Lung (tissue), 11 donors: ENCODE measurements at regions not wholly inside any gene's neighbourhood (a gene's known extent, or its start where the extent isn't known, plus 50 kb on each side); places are given as distances from the start of the nearest gene placed in this dataset.
A peak's percentile ranks its signal among the peaks of the same experiment; 100 is the strongest.

Source experiments
- ATAC-seq: fragments of 200-7000 bp; cut with Tn5 transposase; one replicate; pipeline ENCODE4 v1.9.1; 2020; ENCODE audit warnings: moderate number of reproducible peaks; ENCODE audit not compliant: insufficient read depth, low FRiP score
- DNase-seq, 3 donors: peaks; one replicate each; pipeline ENCODE4 v3.0.0-alpha.2; 2013 to 2017
- H3K27ac ChIP-seq, 2 donors: one replicate each; pipeline ENCODE4 v1.5.1; 2013; ENCODE audit warnings: mild to moderate bottlenecking in 2 of 2, moderate library complexity in 2 of 2, control low read depth in 1 of 2, inconsistent platforms in 1 of 2, low read depth in 1 of 2, low read length in 1 of 2
- H3K27me3 ChIP-seq, 3 donors: one replicate each; pipeline ENCODE4 v1.5.1; 2013; ENCODE audit warnings: low read length in 2 of 3; ENCODE audit not compliant: control insufficient read depth in 3 of 3, insufficient read depth in 3 of 3
- H3K36me3 ChIP-seq, 4 donors: one replicate each; pipeline ENCODE4 v1.5.1; 2013; ENCODE audit warnings: low read length in 4 of 4, mild to moderate bottlenecking in 1 of 4, moderate library complexity in 1 of 4; ENCODE audit not compliant: control insufficient read depth in 4 of 4, insufficient read depth in 4 of 4
- H3K4me1 ChIP-seq, 5 donors: one replicate each; pipeline ENCODE4 v1.5.1; 2013; ENCODE audit warnings: low read length in 5 of 5, mild to moderate bottlenecking in 2 of 5, moderate library complexity in 1 of 5; ENCODE audit not compliant: control insufficient read depth in 5 of 5, insufficient read depth in 5 of 5
- H3K4me3 ChIP-seq: one replicate; pipeline ENCODE4 v1.5.1; 2013; ENCODE audit warnings: mild to moderate bottlenecking, control low read depth, moderate library complexity
- H3K9ac ChIP-seq, 2 donors: one replicate each; pipeline ENCODE4 v1.5.1; 2013; ENCODE audit warnings: low read length in 2 of 2, control low read depth in 1 of 2; ENCODE audit not compliant: insufficient read depth in 1 of 2
- H3K9me3 ChIP-seq, 4 donors: one replicate each; pipeline ENCODE4 v1.5.1; 2013; ENCODE audit warnings: low read length in 3 of 4, mild to moderate bottlenecking in 1 of 4, moderate library complexity in 1 of 4; ENCODE audit not compliant: control insufficient read depth in 4 of 4, insufficient read depth in 3 of 4
- WGBS, 2 donors: extraction: QIAGEN DNeasy Blood & Tissue Kit; methylation state at CpG; one replicate each; pipeline ENCODE4 v1.1.7; 2013; 5-methylcytosine and 5-hydroxymethylcytosine counted together
- TF ChIP-seq, protein P1 (sequence below): IDR thresholded peaks from 2 replicates; pipeline ENCODE4 v1.5.1; 2012; ENCODE audit warnings: mild to moderate bottlenecking; ENCODE audit errors: control extremely low read depth, extremely low read depth
- donor health status: control.
- donor health status: control.
- donor health status: Bipolar disorder and iron deficiency.
- donor health status: healthy.
- donor health status: DM: yes; HTN: yes; CAD: no.

DNA sequence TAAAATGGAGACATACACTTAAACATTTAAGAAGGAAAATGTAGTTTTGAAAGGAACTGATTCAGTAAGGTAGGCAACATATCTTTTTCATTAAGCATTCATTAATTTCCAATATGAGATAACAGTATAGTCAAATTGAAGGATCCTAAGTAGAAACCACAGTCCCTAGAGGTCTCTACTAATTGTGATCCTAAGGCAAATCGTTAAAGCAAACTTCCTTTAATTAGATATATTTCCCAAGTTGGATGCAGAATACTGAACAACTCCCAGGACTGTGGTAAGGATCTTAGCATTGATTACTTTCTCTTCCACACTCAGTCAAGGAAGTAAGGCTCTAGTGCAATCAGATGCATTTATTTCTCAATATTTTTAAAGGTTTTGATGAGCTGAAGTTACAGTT, 604.1 kb upstream of the GJE1 start:
- WGBS, 2 donors, result 85 to 87% methylated on average over 1 of the region's 1 CpG
- Histone ChIP-seq H3K27me3 (no peaks in the 10 kb centered on the region), H3K9me3 (peaks cover 0 to 12% (median 2%) of the 10 kb centered on the region in 4 donors), H3K4me1 (no peaks in the 10 kb centered on the region), H3K27ac (no peak overlapping the region), H3K4me3 (no peak overlapping the region), H3K9ac (no peak overlapping the region), H3K36me3 (no peaks in the 10 kb centered on the region)
- DNase-seq, result no peak
- TF ChIP-seq, protein P1, sequence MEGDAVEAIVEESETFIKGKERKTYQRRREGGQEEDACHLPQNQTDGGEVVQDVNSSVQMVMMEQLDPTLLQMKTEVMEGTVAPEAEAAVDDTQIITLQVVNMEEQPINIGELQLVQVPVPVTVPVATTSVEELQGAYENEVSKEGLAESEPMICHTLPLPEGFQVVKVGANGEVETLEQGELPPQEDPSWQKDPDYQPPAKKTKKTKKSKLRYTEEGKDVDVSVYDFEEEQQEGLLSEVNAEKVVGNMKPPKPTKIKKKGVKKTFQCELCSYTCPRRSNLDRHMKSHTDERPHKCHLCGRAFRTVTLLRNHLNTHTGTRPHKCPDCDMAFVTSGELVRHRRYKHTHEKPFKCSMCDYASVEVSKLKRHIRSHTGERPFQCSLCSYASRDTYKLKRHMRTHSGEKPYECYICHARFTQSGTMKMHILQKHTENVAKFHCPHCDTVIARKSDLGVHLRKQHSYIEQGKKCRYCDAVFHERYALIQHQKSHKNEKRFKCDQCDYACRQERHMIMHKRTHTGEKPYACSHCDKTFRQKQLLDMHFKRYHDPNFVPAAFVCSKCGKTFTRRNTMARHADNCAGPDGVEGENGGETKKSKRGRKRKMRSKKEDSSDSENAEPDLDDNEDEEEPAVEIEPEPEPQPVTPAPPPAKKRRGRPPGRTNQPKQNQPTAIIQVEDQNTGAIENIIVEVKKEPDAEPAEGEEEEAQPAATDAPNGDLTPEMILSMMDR, result no peak
- ATAC-seq, result no peak

- H3K27ac ChIP-seq, result no peak overlapping the region
- H3K4me3 ChIP-seq, result no peak overlapping the region
- H3K4me1 ChIP-seq, result no peaks in the 10 kb centered on the region
- TF ChIP-seq, protein P1, result no peak
- no peak for DNase-seq
- H3K9ac ChIP-seq, result no peak overlapping the region
- 89 to 90% methylated on average over 6 of the region's 6 CpGs for WGBS, 2 donors
- H3K36me3 ChIP-seq, result no peaks in the 10 kb centered on the region
- H3K9me3 ChIP-seq, result peaks cover 0 to 10% (median 2%) of the 10 kb centered on the region in 4 donors
- no peaks in the 10 kb centered on the region for H3K27me3 ChIP-seq
- no peak for ATAC-seq
Observed at GRCh38 chr6:141526985-141527384, 605.7 kb upstream of the GJE1 start.

GRCh38 chr6:141521440-141521839, 611.3 kb upstream of the GJE1 start:
- no peak for ATAC-seq
- TF ChIP-seq, protein P1, result no peak
- H3K36me3 ChIP-seq, result no peaks in the 10 kb centered on the region
- no peaks in the 10 kb centered on the region for H3K27me3 ChIP-seq
- H3K4me3 ChIP-seq, result no peak overlapping the region
- no peaks in the 10 kb centered on the region for H3K9me3 ChIP-seq
- H3K9ac ChIP-seq, result no peak overlapping the region
- no peak overlapping the region for H3K27ac ChIP-seq
- DNase-seq, result no peak
- H3K4me1 ChIP-seq, result no peaks in the 10 kb centered on the region

DNA sequence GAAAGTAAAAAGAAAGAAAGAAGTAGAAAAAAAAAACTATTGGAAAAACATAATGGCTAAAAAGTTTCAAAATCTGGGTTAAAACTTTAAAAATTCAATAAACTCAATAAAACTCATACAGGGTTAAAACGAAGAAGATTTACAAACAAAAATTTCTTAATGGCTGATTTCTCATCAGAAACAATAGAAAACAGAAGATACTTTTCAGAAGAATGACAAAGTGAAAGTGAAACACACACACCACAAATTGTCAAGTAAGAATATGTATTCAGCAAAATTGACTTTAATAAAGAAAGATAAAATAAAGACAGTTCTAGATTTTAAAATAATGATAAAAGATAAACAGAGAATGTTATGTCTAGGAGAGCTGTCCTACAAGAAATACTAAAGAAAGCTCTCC, 618.9 kb upstream of the GJE1 start:
- H3K27ac ChIP-seq, result no peak overlapping the region
- H3K4me3 ChIP-seq, result no peak overlapping the region
- H3K36me3 ChIP-seq, result no peaks in the 10 kb centered on the region
- ATAC-seq, result no peak
- no peaks in the 10 kb centered on the region for H3K4me1 ChIP-seq
- WGBS, 2 donors, result 46 to 53% methylated on average over 1 of the region's 1 CpG
- no peak overlapping the region for H3K9ac ChIP-seq
- TF ChIP-seq, protein P1, result no peak
- peak in 1 of 3 donors; percentile 3 for DNase-seq
- no peaks in the 10 kb centered on the region for H3K9me3 ChIP-seq
- no peaks in the 10 kb centered on the region for H3K27me3 ChIP-seq
